ENCODE measurements at regions not wholly inside any gene's neighbourhood (a gene's known extent, or its start where the extent isn't known, plus 50 kb on each side); places are given as distances from the start of the nearest gene placed in this dataset.

DNA sequence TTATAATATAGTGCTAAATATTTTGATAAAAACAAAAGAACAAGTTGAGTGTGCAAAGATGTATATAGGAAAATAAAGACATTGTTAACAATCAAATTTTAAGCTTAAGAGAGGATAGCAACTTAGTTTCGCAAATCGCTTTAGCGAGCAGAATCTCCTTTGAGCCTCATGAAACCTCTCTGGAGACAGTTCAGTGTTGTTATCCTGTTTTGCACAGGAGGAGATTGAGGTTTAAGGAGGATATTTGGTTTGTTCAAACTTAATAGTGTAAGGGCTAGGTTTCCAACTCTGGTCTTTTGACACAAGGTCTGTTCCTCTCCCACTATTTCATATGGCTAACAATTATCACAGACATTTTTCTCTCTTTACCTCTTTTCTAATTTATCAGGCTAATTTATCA lies 1848.5 kb upstream of the TENM3 start:
- Mint-ChIP-seq H3K27me3 (no peaks in the 10 kb centered on the region), H3K9me3 (ENCODE audit: low read depth) (no peaks in the 10 kb centered on the region), H3K27ac (no peak overlapping the region), H3K36me3 (ENCODE audit: insufficient read depth) (no peaks in the 10 kb centered on the region), H3K4me3 (ENCODE audit: low read depth) (no peak overlapping the region), H3K4me1 (ENCODE audit: low read depth) (peaks cover 3% of the 10 kb centered on the region)
- no peak for DNase-seq (ENCODE audit: low spot score, unreplicated experiment)
- TF ChIP-seq, protein P1, sequence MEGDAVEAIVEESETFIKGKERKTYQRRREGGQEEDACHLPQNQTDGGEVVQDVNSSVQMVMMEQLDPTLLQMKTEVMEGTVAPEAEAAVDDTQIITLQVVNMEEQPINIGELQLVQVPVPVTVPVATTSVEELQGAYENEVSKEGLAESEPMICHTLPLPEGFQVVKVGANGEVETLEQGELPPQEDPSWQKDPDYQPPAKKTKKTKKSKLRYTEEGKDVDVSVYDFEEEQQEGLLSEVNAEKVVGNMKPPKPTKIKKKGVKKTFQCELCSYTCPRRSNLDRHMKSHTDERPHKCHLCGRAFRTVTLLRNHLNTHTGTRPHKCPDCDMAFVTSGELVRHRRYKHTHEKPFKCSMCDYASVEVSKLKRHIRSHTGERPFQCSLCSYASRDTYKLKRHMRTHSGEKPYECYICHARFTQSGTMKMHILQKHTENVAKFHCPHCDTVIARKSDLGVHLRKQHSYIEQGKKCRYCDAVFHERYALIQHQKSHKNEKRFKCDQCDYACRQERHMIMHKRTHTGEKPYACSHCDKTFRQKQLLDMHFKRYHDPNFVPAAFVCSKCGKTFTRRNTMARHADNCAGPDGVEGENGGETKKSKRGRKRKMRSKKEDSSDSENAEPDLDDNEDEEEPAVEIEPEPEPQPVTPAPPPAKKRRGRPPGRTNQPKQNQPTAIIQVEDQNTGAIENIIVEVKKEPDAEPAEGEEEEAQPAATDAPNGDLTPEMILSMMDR (IDR thresholded peaks at IDR 0.05; ENCODE audit: unreplicated experiment), result no peak

DNA sequence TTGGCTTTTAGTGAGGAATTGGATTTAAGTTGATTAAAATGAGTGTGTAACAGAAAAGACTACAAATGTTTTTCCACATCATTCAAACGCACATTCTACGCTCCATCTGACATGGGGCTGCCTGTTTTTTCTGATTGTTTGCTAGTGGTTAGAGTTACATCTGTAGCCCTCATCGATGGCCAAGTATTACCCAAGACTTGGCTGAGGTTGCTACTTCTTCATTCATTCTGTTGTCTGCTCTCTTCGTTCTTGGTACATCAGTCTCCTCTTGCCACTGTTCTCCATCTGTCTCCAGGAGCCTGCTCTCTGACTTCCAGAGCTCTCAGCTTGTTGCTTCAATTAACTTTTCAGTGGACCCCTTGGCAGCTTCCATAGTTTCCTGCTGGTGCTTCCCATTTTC lies 1844.6 kb upstream of the TENM3 start:
- Mint-ChIP-seq H3K9me3 (ENCODE audit: low read depth) (peaks cover 7% of the 10 kb centered on the region), H3K27ac (no peak overlapping the region)

DNA sequence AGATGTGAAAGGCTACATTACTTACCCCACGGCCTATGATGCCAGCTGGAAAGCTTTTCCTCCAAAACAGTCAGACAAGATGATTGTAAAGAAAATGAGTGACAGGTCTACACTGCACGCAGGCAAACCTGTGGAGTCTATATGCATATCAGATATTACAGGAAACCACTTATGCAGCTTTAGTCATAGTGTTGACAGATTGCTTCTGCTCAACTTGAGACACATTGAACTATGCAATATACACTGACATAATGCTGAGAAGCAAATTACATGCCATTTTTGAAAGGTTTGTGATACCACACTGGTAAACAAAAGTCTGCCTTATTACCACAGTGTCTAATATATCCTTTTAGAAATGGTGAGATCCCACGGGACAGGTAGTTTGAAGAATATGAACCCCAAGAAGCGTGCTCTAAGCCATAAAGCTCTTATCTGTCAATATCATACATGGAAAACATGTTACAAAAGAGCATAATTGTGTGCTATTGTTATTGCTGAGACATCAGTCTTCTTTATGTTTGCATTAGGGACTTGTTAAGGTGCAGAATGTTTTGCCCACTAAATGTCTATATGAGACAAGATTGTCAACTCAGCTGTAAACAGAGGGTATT lies 1835.8 kb upstream of the TENM3 start:
- Mint-ChIP-seq H3K9me3 (ENCODE audit: low read depth) (no peaks in the 10 kb centered on the region), H3K4me3 (ENCODE audit: low read depth) (no peak overlapping the region), H3K27ac (no peak overlapping the region), H3K4me1 (ENCODE audit: low read depth) (no peaks in the 10 kb centered on the region), H3K36me3 (ENCODE audit: insufficient read depth) (no peaks in the 10 kb centered on the region), H3K27me3 (no peaks in the 10 kb centered on the region)
- TF ChIP-seq, protein P1 (IDR thresholded peaks at IDR 0.05; ENCODE audit: unreplicated experiment), result no peak
- DNase-seq (ENCODE audit: low spot score, unreplicated experiment), result no peak

More for the DNA sequence above, 1844.6 kb upstream of the TENM3 start:
- H3K4me3 Mint-ChIP-seq (ENCODE audit: low read depth), result no peak overlapping the region
- H3K27me3 Mint-ChIP-seq, result no peaks in the 10 kb centered on the region
- peaks cover 3% of the 10 kb centered on the region for H3K4me1 Mint-ChIP-seq (ENCODE audit: low read depth)
- TF ChIP-seq, protein P1 (IDR thresholded peaks at IDR 0.05; ENCODE audit: unreplicated experiment), result no peak
- DNase-seq (ENCODE audit: low spot score, unreplicated experiment), result no peak
- H3K36me3 Mint-ChIP-seq (ENCODE audit: insufficient read depth), result peaks cover 3% of the 10 kb centered on the region

GRCh38 chr4:180418819-180419531 lies 1824.2 kb upstream of the TENM3 start:
- TF ChIP-seq, protein P1 (IDR thresholded peaks at IDR 0.05; ENCODE audit: unreplicated experiment), result no peak
- Mint-ChIP-seq H3K4me3 (ENCODE audit: low read depth) (no peak overlapping the region), H3K36me3 (ENCODE audit: insufficient read depth) (no peaks in the 10 kb centered on the region), H3K4me1 (ENCODE audit: low read depth) (peaks cover 5% of the 10 kb centered on the region), H3K9me3 (ENCODE audit: low read depth) (no peaks in the 10 kb centered on the region), H3K27ac (no peak overlapping the region), H3K27me3 (no peaks in the 10 kb centered on the region)
- DNase-seq (ENCODE audit: low spot score, unreplicated experiment), result no peak

GRCh38 chr4:180422989-180423711 lies 1820.1 kb upstream of the TENM3 start:
- Mint-ChIP-seq H3K27me3 (no peaks in the 10 kb centered on the region), H3K4me3 (ENCODE audit: low read depth) (no peak overlapping the region), H3K9me3 (ENCODE audit: low read depth) (no peaks in the 10 kb centered on the region), H3K36me3 (ENCODE audit: insufficient read depth) (no peaks in the 10 kb centered on the region), H3K4me1 (ENCODE audit: low read depth) (peaks cover 5% of the 10 kb centered on the region), H3K27ac (peak overlapping the region; percentile 15)
- TF ChIP-seq, protein P1 (IDR thresholded peaks at IDR 0.05; ENCODE audit: unreplicated experiment), result no peak
- DNase-seq (ENCODE audit: low spot score, unreplicated experiment), result no peak
